Glomerular visceral epithelial cell (primary cell): ENCODE measurements at regions not wholly inside any gene's neighbourhood (a gene's known extent, or its start where the extent isn't known, plus 50 kb on each side); places are given as distances from the start of the nearest gene placed in this dataset.
"Not testable (repeated sequence)": the region's sequence is repeated elsewhere in the genome, so short reads cannot be mapped to it uniquely, and the experiment has no call there.

Source experiments
- DNase-seq: peaks from one replicate; pipeline ENCODE4 v3.0.0-alpha.2; 2016; ENCODE audit errors: extremely low spot score

GRCh38 chr2:186181625-186182024 lies 304.4 kb upstream of the ZC3H15 start:
- no peak for DNase-seq

GRCh38 chr2:186182366-186182765 lies 303.7 kb upstream of the ZC3H15 start:
- not testable (repeated sequence) for DNase-seq

- DNase-seq, result no peak
These were observed 302.7 kb upstream of the ZC3H15 start for GRCh38 chr2:186183406-186183805.

GRCh38 chr2:186187854-186188253 lies 298.2 kb upstream of the ZC3H15 start:
- DNase-seq, result no peak

- no peak for DNase-seq
These were observed 296.2 kb upstream of the ZC3H15 start for GRCh38 chr2:186189816-186190215.

GRCh38 chr2:186195696-186196095 lies 290.4 kb upstream of the ZC3H15 start:
- no peak for DNase-seq

GRCh38 chr2:186197955-186198354 lies 288.1 kb upstream of the ZC3H15 start:
- no peak for DNase-seq

- no peak for DNase-seq
These were observed 287.0 kb upstream of the ZC3H15 start for GRCh38 chr2:186199029-186199428.

GRCh38 chr2:186201371-186201770 lies 284.7 kb upstream of the ZC3H15 start:
- no peak for DNase-seq

- no peak for DNase-seq
These were observed 280.7 kb upstream of the ZC3H15 start for GRCh38 chr2:186205254-186205911.

- DNase-seq, result no peak
These were observed 276.5 kb upstream of the ZC3H15 start for GRCh38 chr2:186209532-186209931.

GRCh38 chr2:186220409-186220808 lies 265.7 kb upstream of the ZC3H15 start:
- DNase-seq, result no peak

GRCh38 chr2:186229265-186229664 lies 256.8 kb upstream of the ZC3H15 start:
- DNase-seq, result no peak

- no peak for DNase-seq
These were observed 244.2 kb upstream of the ZC3H15 start for GRCh38 chr2:186241874-186242273.

GRCh38 chr2:186254759-186255158 lies 231.3 kb upstream of the ZC3H15 start:
- DNase-seq, result no peak

- DNase-seq, result no peak
These were observed 230.2 kb upstream of the ZC3H15 start for GRCh38 chr2:186255823-186256222.

- DNase-seq, result peak; percentile 45
These were observed 229.5 kb upstream of the ZC3H15 start for GRCh38 chr2:186256540-186256939.

GRCh38 chr2:186263673-186264250 lies 222.3 kb upstream of the ZC3H15 start:
- DNase-seq, result no peak

- no peak for DNase-seq
These were observed 216.5 kb upstream of the ZC3H15 start for GRCh38 chr2:186269536-186269935.

- no peak for DNase-seq
These were observed 212.1 kb upstream of the ZC3H15 start for GRCh38 chr2:186273953-186274352.

GRCh38 chr2:186274936-186275575 lies 211.0 kb upstream of the ZC3H15 start:
- DNase-seq, result peak; percentile 7

- DNase-seq, result no peak
These were observed 209.2 kb upstream of the ZC3H15 start for GRCh38 chr2:186276909-186277308.

- no peak for DNase-seq
These were observed 204.3 kb upstream of the ZC3H15 start for GRCh38 chr2:186281726-186282125.
